ENCODE measurements at regions not wholly inside any gene's neighbourhood (a gene's known extent, or its start where the extent isn't known, plus 50 kb on each side); places are given as distances from the start of the nearest gene placed in this dataset.

GRCh38 chr5:89499787-89500186, 616.8 kb upstream of the MEF2C start:
- H4K20me1 ChIP-seq (ENCODE audit: insufficient read depth, low read depth, low read length) = no peaks in the 10 kb centered on the region
- no peaks in the 10 kb centered on the region for H3K9me2 ChIP-seq (replicated peaks; ENCODE audit: insufficient read depth, low read length)
- no peak overlapping the region for H2AFZ ChIP-seq (ENCODE audit: low read length)
- no peak overlapping the region for H3K9ac ChIP-seq (ENCODE audit: low read length)
- H3K27me3 ChIP-seq (ENCODE audit: low read length) = no peaks in the 10 kb centered on the region
- H3K27ac ChIP-seq (ENCODE audit: low read length) = no peak overlapping the region
- no peaks in the 10 kb centered on the region for H3K9me3 ChIP-seq (ENCODE audit: low read length)
- H3K4me2 ChIP-seq (ENCODE audit: low read depth, low read length, poor library complexity, severe bottlenecking) = no peak overlapping the region
- H3K4me3 ChIP-seq (ENCODE audit: low read length) = no peak overlapping the region
- DNase-seq = no peak
- H3K36me3 ChIP-seq (ENCODE audit: insufficient read depth, low read length) = no peaks in the 10 kb centered on the region
- no peaks in the 10 kb centered on the region for H3K79me2 ChIP-seq (ENCODE audit: low read length)
- no peaks in the 10 kb centered on the region for H3K4me1 ChIP-seq (ENCODE audit: low read length)

GRCh38 chr5:89498699-89499098, 615.7 kb upstream of the MEF2C start:
- Histone ChIP-seq H3K27me3 (ENCODE audit: low read length) (no peaks in the 10 kb centered on the region), H3K4me2 (ENCODE audit: low read depth, low read length, poor library complexity, severe bottlenecking) (no peak overlapping the region), H3K27ac (ENCODE audit: low read length) (no peak overlapping the region), H3K4me3 (ENCODE audit: low read length) (no peak overlapping the region), H3K9ac (ENCODE audit: low read length) (no peak overlapping the region), H3K36me3 (ENCODE audit: insufficient read depth, low read length) (no peaks in the 10 kb centered on the region), H3K79me2 (ENCODE audit: low read length) (no peaks in the 10 kb centered on the region), H2AFZ (ENCODE audit: low read length) (no peak overlapping the region), H3K9me2 (replicated peaks; ENCODE audit: insufficient read depth, low read length) (no peaks in the 10 kb centered on the region), H3K9me3 (ENCODE audit: low read length) (no peaks in the 10 kb centered on the region), H3K4me1 (ENCODE audit: low read length) (no peaks in the 10 kb centered on the region), H4K20me1 (ENCODE audit: insufficient read depth, low read depth, low read length) (no peaks in the 10 kb centered on the region)
- DNase-seq = no peak

DNA sequence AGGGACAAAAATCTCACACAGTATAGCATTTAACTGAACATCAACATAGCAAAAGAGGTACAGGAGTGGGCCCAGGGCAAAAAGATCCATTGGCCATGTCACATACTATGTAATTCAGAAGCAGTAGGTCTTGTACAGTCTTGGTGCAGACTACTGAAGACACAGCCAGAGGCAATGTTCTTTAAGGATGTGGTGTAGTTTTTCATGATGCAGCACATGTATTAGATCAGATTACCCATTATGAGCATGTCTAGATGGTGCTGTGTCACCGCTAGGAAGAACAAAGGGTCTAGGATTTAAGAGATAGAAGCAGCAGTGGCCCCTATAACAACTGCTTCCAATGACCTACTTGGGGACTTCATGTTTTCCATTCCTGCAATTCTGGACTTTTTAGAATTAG, 610.4 kb upstream of the MEF2C start:
- no peak overlapping the region for H2AFZ ChIP-seq (ENCODE audit: low read length)
- no peaks in the 10 kb centered on the region for H3K79me2 ChIP-seq (ENCODE audit: low read length)
- no peaks in the 10 kb centered on the region for H3K9me3 ChIP-seq (ENCODE audit: low read length)
- H3K36me3 ChIP-seq (ENCODE audit: insufficient read depth, low read length) = no peaks in the 10 kb centered on the region
- H3K4me2 ChIP-seq (ENCODE audit: low read depth, low read length, poor library complexity, severe bottlenecking) = no peak overlapping the region
- no peaks in the 10 kb centered on the region for H3K9me2 ChIP-seq (replicated peaks; ENCODE audit: insufficient read depth, low read length)
- H3K27me3 ChIP-seq (ENCODE audit: low read length) = no peaks in the 10 kb centered on the region
- H4K20me1 ChIP-seq (ENCODE audit: insufficient read depth, low read depth, low read length) = no peaks in the 10 kb centered on the region
- no peak for DNase-seq
- H3K4me3 ChIP-seq (ENCODE audit: low read length) = no peak overlapping the region
- H3K27ac ChIP-seq (ENCODE audit: low read length) = no peak overlapping the region
- H3K4me1 ChIP-seq (ENCODE audit: low read length) = no peaks in the 10 kb centered on the region
- H3K9ac ChIP-seq (ENCODE audit: low read length) = no peak overlapping the region

GRCh38 chr5:89484962-89485361, 602.0 kb upstream of the MEF2C start:
- H4K20me1 ChIP-seq (ENCODE audit: insufficient read depth, low read depth, low read length) = no peaks in the 10 kb centered on the region
- no peaks in the 10 kb centered on the region for H3K9me3 ChIP-seq (ENCODE audit: low read length)
- H3K9me2 ChIP-seq (replicated peaks; ENCODE audit: insufficient read depth, low read length) = 0 out of 2 replicates have a peak, but pooled peaks cover 9% of the 10 kb centered on the region
- H2AFZ ChIP-seq (ENCODE audit: low read length) = no peak overlapping the region
- no peak overlapping the region for H3K4me2 ChIP-seq (ENCODE audit: low read depth, low read length, poor library complexity, severe bottlenecking)
- H3K4me3 ChIP-seq (ENCODE audit: low read length) = no peak overlapping the region
- H3K36me3 ChIP-seq (ENCODE audit: insufficient read depth, low read length) = no peaks in the 10 kb centered on the region
- H3K9ac ChIP-seq (ENCODE audit: low read length) = no peak overlapping the region
- no peaks in the 10 kb centered on the region for H3K27me3 ChIP-seq (ENCODE audit: low read length)
- H3K4me1 ChIP-seq (ENCODE audit: low read length) = no peaks in the 10 kb centered on the region
- H3K79me2 ChIP-seq (ENCODE audit: low read length) = no peaks in the 10 kb centered on the region
- H3K27ac ChIP-seq (ENCODE audit: low read length) = no peak overlapping the region
- no peak for DNase-seq

- Histone ChIP-seq H4K20me1 (ENCODE audit: insufficient read depth, low read depth, low read length) (no peaks in the 10 kb centered on the region), H3K4me1 (ENCODE audit: low read length) (no peaks in the 10 kb centered on the region), H3K9me2 (replicated peaks; ENCODE audit: insufficient read depth, low read length) (0 out of 2 replicates have a peak, but pooled peaks cover 9% of the 10 kb centered on the region), H3K4me3 (ENCODE audit: low read length) (no peak overlapping the region), H3K79me2 (ENCODE audit: low read length) (no peaks in the 10 kb centered on the region), H3K27ac (ENCODE audit: low read length) (no peak overlapping the region), H3K4me2 (ENCODE audit: low read depth, low read length, poor library complexity, severe bottlenecking) (no peak overlapping the region), H3K36me3 (ENCODE audit: insufficient read depth, low read length) (no peaks in the 10 kb centered on the region), H3K9me3 (ENCODE audit: low read length) (no peaks in the 10 kb centered on the region), H3K27me3 (ENCODE audit: low read length) (no peaks in the 10 kb centered on the region), H2AFZ (ENCODE audit: low read length) (no peak overlapping the region), H3K9ac (ENCODE audit: low read length) (no peak overlapping the region)
- no peak for DNase-seq
Observed at GRCh38 chr5:89480406-89481007, 597.5 kb upstream of the MEF2C start.

GRCh38 chr5:89478851-89479250, 595.9 kb upstream of the MEF2C start:
- Histone ChIP-seq H3K4me2 (ENCODE audit: low read depth, low read length, poor library complexity, severe bottlenecking) (no peak overlapping the region), H3K9me3 (ENCODE audit: low read length) (no peaks in the 10 kb centered on the region), H3K27me3 (ENCODE audit: low read length) (no peaks in the 10 kb centered on the region), H3K4me3 (ENCODE audit: low read length) (no peak overlapping the region), H3K36me3 (ENCODE audit: insufficient read depth, low read length) (no peaks in the 10 kb centered on the region), H3K9ac (ENCODE audit: low read length) (no peak overlapping the region), H3K4me1 (ENCODE audit: low read length) (no peaks in the 10 kb centered on the region), H3K27ac (ENCODE audit: low read length) (no peak overlapping the region), H3K79me2 (ENCODE audit: low read length) (no peaks in the 10 kb centered on the region), H2AFZ (ENCODE audit: low read length) (no peak overlapping the region), H4K20me1 (ENCODE audit: insufficient read depth, low read depth, low read length) (no peaks in the 10 kb centered on the region), H3K9me2 (replicated peaks; ENCODE audit: insufficient read depth, low read length) (0 out of 2 replicates have a peak, but pooled peaks cover 9% of the 10 kb centered on the region)
- no peak for DNase-seq

- no peak overlapping the region for H3K4me3 ChIP-seq (ENCODE audit: low read length)
- no peak overlapping the region for H3K9ac ChIP-seq (ENCODE audit: low read length)
- no peaks in the 10 kb centered on the region for H3K27me3 ChIP-seq (ENCODE audit: low read length)
- no peaks in the 10 kb centered on the region for H3K9me2 ChIP-seq (replicated peaks; ENCODE audit: insufficient read depth, low read length)
- no peak for DNase-seq
- H3K27ac ChIP-seq (ENCODE audit: low read length) = no peak overlapping the region
- H3K36me3 ChIP-seq (ENCODE audit: insufficient read depth, low read length) = no peaks in the 10 kb centered on the region
- H3K4me2 ChIP-seq (ENCODE audit: low read depth, low read length, poor library complexity, severe bottlenecking) = no peak overlapping the region
- H3K4me1 ChIP-seq (ENCODE audit: low read length) = no peaks in the 10 kb centered on the region
- no peaks in the 10 kb centered on the region for H3K9me3 ChIP-seq (ENCODE audit: low read length)
- H2AFZ ChIP-seq (ENCODE audit: low read length) = no peak overlapping the region
- H4K20me1 ChIP-seq (ENCODE audit: insufficient read depth, low read depth, low read length) = no peaks in the 10 kb centered on the region
- H3K79me2 ChIP-seq (ENCODE audit: low read length) = no peaks in the 10 kb centered on the region
Observed at GRCh38 chr5:89473196-89473595, 590.2 kb upstream of the MEF2C start.

- Histone ChIP-seq H3K9me2 (replicated peaks; ENCODE audit: insufficient read depth, low read length) (no peaks in the 10 kb centered on the region), H3K4me3 (ENCODE audit: low read length) (no peak overlapping the region), H3K27ac (ENCODE audit: low read length) (no peak overlapping the region), H3K4me1 (ENCODE audit: low read length) (no peaks in the 10 kb centered on the region), H3K9me3 (ENCODE audit: low read length) (no peaks in the 10 kb centered on the region), H2AFZ (ENCODE audit: low read length) (no peak overlapping the region), H3K36me3 (ENCODE audit: insufficient read depth, low read length) (no peaks in the 10 kb centered on the region), H4K20me1 (ENCODE audit: insufficient read depth, low read depth, low read length) (no peaks in the 10 kb centered on the region), H3K9ac (ENCODE audit: low read length) (no peak overlapping the region), H3K79me2 (ENCODE audit: low read length) (no peaks in the 10 kb centered on the region), H3K4me2 (ENCODE audit: low read depth, low read length, poor library complexity, severe bottlenecking) (no peak overlapping the region), H3K27me3 (ENCODE audit: low read length) (no peaks in the 10 kb centered on the region)
- no peak for DNase-seq
Observed at GRCh38 chr5:89471541-89471940, 588.6 kb upstream of the MEF2C start.

- Histone ChIP-seq H3K9ac (ENCODE audit: low read length) (no peak overlapping the region), H3K9me3 (ENCODE audit: low read length) (no peaks in the 10 kb centered on the region), H3K4me2 (ENCODE audit: low read depth, low read length, poor library complexity, severe bottlenecking) (no peak overlapping the region), H4K20me1 (ENCODE audit: insufficient read depth, low read depth, low read length) (no peaks in the 10 kb centered on the region), H3K27ac (ENCODE audit: low read length) (no peak overlapping the region), H3K4me1 (ENCODE audit: low read length) (no peaks in the 10 kb centered on the region), H3K4me3 (ENCODE audit: low read length) (no peak overlapping the region), H3K9me2 (replicated peaks; ENCODE audit: insufficient read depth, low read length) (no peaks in the 10 kb centered on the region), H3K27me3 (ENCODE audit: low read length) (no peaks in the 10 kb centered on the region), H2AFZ (ENCODE audit: low read length) (no peak overlapping the region), H3K79me2 (ENCODE audit: low read length) (no peaks in the 10 kb centered on the region), H3K36me3 (ENCODE audit: insufficient read depth, low read length) (no peaks in the 10 kb centered on the region)
- no peak for DNase-seq
Observed at GRCh38 chr5:89471115-89471514, 588.1 kb upstream of the MEF2C start.

All from Karpas-422 (cell line).